IMR-90 (cell line): ENCODE measurements at regions not wholly inside any gene's neighbourhood (a gene's known extent, or its start where the extent isn't known, plus 50 kb on each side); places are given as distances from the start of the nearest gene placed in this dataset.

Experiments used
- ATAC-seq: fragments of 200-7000 bp; cut with Tn5 transposase; 2 replicates; pipeline ENCODE4 v1.9.1; 2020; ENCODE audit warnings: low read depth, mild to moderate bottlenecking, moderate library complexity
- BruUV-seq: library from RNA; stranded (reverse); fragments of 400-500 nt; replicated peaks from 2 replicates; lab custom pipeline; 2021; lab: Mats Ljungman, UMichigan
- CTCF ChIA-PET: fragments of 300-600 bp; formaldehyde crosslinking; extraction: SDS; loops from one replicate; lab custom pipeline; 2021; ENCODE audit warnings: antibody characterized with exemption; lab: Yijun Ruan, JAX
- POLR2A ChIA-PET: fragments of 300-600 bp; sonication (Branson Sonifier 250); formaldehyde crosslinking; loops from one replicate; lab custom pipeline; 2022; ENCODE audit warnings: antibody characterized with exemption; ENCODE audit not compliant: unreplicated experiment; lab: Charles Lee
- DNase-seq: peaks from one replicate; pipeline ENCODE4 v3.0.0; 2013
- H2AFZ ChIP-seq: replicated peaks from 2 replicates; pipeline ENCODE3; 2013; ENCODE audit warnings: low read length, mild to moderate bottlenecking; ENCODE audit not compliant: poor library complexity
- H2AK5ac ChIP-seq: 2 replicates; pipeline ENCODE4 v1.6.1; 2013; ENCODE audit warnings: low read depth, low read length, inconsistent platforms
- H2AK9ac ChIP-seq: replicated peaks from 2 replicates; pipeline ENCODE3; 2013; ENCODE audit warnings: mild to moderate bottlenecking, low read depth, low read length, moderate library complexity; ENCODE audit not compliant: poor library complexity
- H2BK120ac ChIP-seq: 2 replicates; pipeline ENCODE4 v1.6.1; 2013; ENCODE audit warnings: low read depth, low read length, inconsistent platforms
- H2BK15ac ChIP-seq: 3 replicates; pipeline ENCODE4 v1.6.1; 2013; ENCODE audit warnings: low read depth, low read length, inconsistent platforms
- H2BK20ac ChIP-seq: 2 replicates; pipeline ENCODE4 v1.6.1; 2013; ENCODE audit warnings: low read depth, mild to moderate bottlenecking, inconsistent platforms, low read length, moderate library complexity
- H2BK5ac ChIP-seq: 2 replicates; pipeline ENCODE4 v1.6.1; 2013; ENCODE audit warnings: mild to moderate bottlenecking, low read depth, low read length, inconsistent platforms; ENCODE audit not compliant: poor library complexity, severe bottlenecking
- H3K14ac ChIP-seq: replicated peaks from 2 replicates; pipeline ENCODE4 v1.6.1; 2013; ENCODE audit warnings: low read depth, low read length, inconsistent platforms
- H3K18ac ChIP-seq: 2 replicates; pipeline ENCODE4 v1.6.1; 2013; ENCODE audit warnings: low read depth, low read length, control low read depth
- H3K23ac ChIP-seq: 2 replicates; pipeline ENCODE4 v1.6.1; 2013; ENCODE audit warnings: low read depth, low read length, inconsistent platforms
- H3K27ac ChIP-seq: 2 replicates; pipeline ENCODE4 v1.5.1; 2013; ENCODE audit warnings: mild to moderate bottlenecking, control low read depth, low read length; ENCODE audit not compliant: insufficient read depth
- H3K27me3 ChIP-seq: 2 replicates; pipeline ENCODE4 v1.6.1; 2013; ENCODE audit warnings: low read length; ENCODE audit not compliant: control insufficient read depth, insufficient read depth
- H3K36me3 ChIP-seq: 2 replicates; pipeline ENCODE4 v1.6.1; 2013; ENCODE audit warnings: low read length, mixed read lengths; ENCODE audit not compliant: control insufficient read depth, insufficient read depth
- H3K4ac ChIP-seq: 2 replicates; pipeline ENCODE4 v1.6.1; 2013; ENCODE audit warnings: low read depth, low read length, inconsistent platforms
- H3K4me1 ChIP-seq: 2 replicates; pipeline ENCODE4 v1.6.1; 2013; ENCODE audit warnings: low read length, mixed read lengths; ENCODE audit not compliant: control insufficient read depth, insufficient read depth
- H3K4me2 ChIP-seq: 2 replicates; pipeline ENCODE4 v1.6.1; 2013; ENCODE audit warnings: low read depth, mild to moderate bottlenecking, control low read depth, low read length, moderate library complexity
- H3K4me3 ChIP-seq: 2 replicates; pipeline ENCODE4 v1.5.1; 2013; ENCODE audit warnings: low read depth, mild to moderate bottlenecking, control low read depth, low read length, moderate library complexity; ENCODE audit not compliant: insufficient read depth
- H3K56ac ChIP-seq: 2 replicates; pipeline ENCODE4 v1.6.1; 2013; ENCODE audit warnings: low read length, inconsistent platforms; ENCODE audit not compliant: insufficient read depth; ENCODE audit errors: extremely low read depth
- H3K79me1 ChIP-seq, 2 experiments: 2 replicates each; pipeline ENCODE4 v1.6.1; 2013; ENCODE audit warnings: low read length in 2 of 2, inconsistent platforms in 1 of 2, low read depth in 1 of 2
- H3K9ac ChIP-seq: 2 replicates; pipeline ENCODE4 v1.6.1; 2013; ENCODE audit warnings: low read depth, low read length, control low read depth
- H3K9me1 ChIP-seq: 2 replicates; pipeline ENCODE4 v1.6.1; 2013; ENCODE audit warnings: low read length, inconsistent platforms; ENCODE audit not compliant: insufficient read depth
- H3K9me3 ChIP-seq: 2 replicates; pipeline ENCODE4 v1.6.1; 2013; ENCODE audit warnings: low read length; ENCODE audit not compliant: control insufficient read depth, insufficient read depth
- H4K20me1 ChIP-seq: 2 replicates; pipeline ENCODE4 v1.6.1; 2013; ENCODE audit warnings: low read length, inconsistent platforms; ENCODE audit not compliant: insufficient read depth
- H4K5ac ChIP-seq: 2 replicates; pipeline ENCODE4 v1.6.1; 2013; ENCODE audit warnings: mild to moderate bottlenecking, low read depth, low read length, control low read depth
- H4K8ac ChIP-seq, 2 experiments: 2 replicates each; pipeline ENCODE4 v1.6.1; 2013; ENCODE audit warnings: low read depth in 2 of 2, low read length in 2 of 2, control low read depth in 1 of 2, inconsistent platforms in 1 of 2
- H4K91ac ChIP-seq: 2 replicates; pipeline ENCODE4 v1.6.1; 2013; ENCODE audit warnings: low read depth, low read length, inconsistent platforms; ENCODE audit not compliant: insufficient read depth
- MAFK ChIP-seq: IDR thresholded peaks from 2 replicates; pipeline ENCODE4 v1.6.1; 2012; ENCODE audit warnings: low read depth, low read length, improper control_type of control experiment
- MAZ ChIP-seq: IDR thresholded peaks from 2 replicates; pipeline ENCODE4 v1.6.1; 2012; ENCODE audit warnings: low read depth, mild to moderate bottlenecking, low read length, improper control_type of control experiment, moderate library complexity, borderline replicate concordance
- WGBS, 2 experiments: methylation state at CpG; one replicate each; pipeline versions ENCODE4 v1.1.5 to v1.1.7; 2013; ENCODE audit warnings: missing lambda C conversion rate in 2 of 2; ENCODE audit not compliant: insufficient read length in 1 of 2; ENCODE audit errors: extremely low coverage in 2 of 2; 5-methylcytosine and 5-hydroxymethylcytosine counted together
- dilution Hi-C: fragments of 300-500 bp; cut with HindIII; formaldehyde crosslinking; loops from one replicate; pipeline ENCODE4 v1.14.3; 2018; ENCODE audit warnings: low sequenced_read_pairs; ENCODE audit not compliant: unreplicated experiment
- in situ Hi-C: fragments of 300-500 bp; cut with MboI; formaldehyde crosslinking; loops from 3 replicates; pipeline ENCODE4 v1.14.3; 2019; ENCODE audit warnings: low sequenced_read_pairs, inconsistent platforms, mixed read lengths
- intact Hi-C: fragments of 100-400 bp; cut with micrococcal nuclease; formaldehyde crosslinking; loops from 2 replicates; pipeline ENCODE4 v1.10.0; 2022

- no peak overlapping the region for H4K5ac ChIP-seq
- H3K79me1 ChIP-seq = no peaks in the 10 kb centered on the region
- intact Hi-C loops = no loop called here
- no peak for ATAC-seq
- no peaks in the 10 kb centered on the region for H3K9me1 ChIP-seq
- no peak overlapping the region for H3K23ac ChIP-seq
- H2BK5ac ChIP-seq = no peak overlapping the region
- H2AFZ ChIP-seq = no peak overlapping the region
- WGBS, 2 experiments = 100% methylated on average over 1 of the region's 7 CpGs; no CpG with 5 or more reads in 1 of the 2 experiments
- dilution Hi-C loops = no loop called here
- no peak overlapping the region for H3K56ac ChIP-seq
- H3K4ac ChIP-seq = no peak overlapping the region
- H3K27me3 ChIP-seq = no peaks in the 10 kb centered on the region
- no peak for DNase-seq
- no TSS peak for BruUV-seq
- no peak overlapping the region for H2BK15ac ChIP-seq
- H3K9me3 ChIP-seq = 0 out of 2 replicates have a peak, but pooled peaks cover 1% of the 10 kb centered on the region
- in situ Hi-C loops = no loop called here
- H2BK120ac ChIP-seq = no peak overlapping the region
- TF ChIP-seq MAZ (no peak), MAFK (no peak)
- no peak overlapping the region for H3K27ac ChIP-seq
- no peak overlapping the region for H2AK5ac ChIP-seq
- H4K91ac ChIP-seq = no peak overlapping the region
- POLR2A ChIA-PET = no interaction called here
- CTCF ChIA-PET = no interaction called here
- H3K4me2 ChIP-seq = no peak overlapping the region
- H2BK20ac ChIP-seq = no peak overlapping the region
- H3K14ac ChIP-seq = no peak overlapping the region
- no peak overlapping the region for H3K4me3 ChIP-seq
- no peak overlapping the region for H4K8ac ChIP-seq
- no peaks in the 10 kb centered on the region for H3K36me3 ChIP-seq
- no peak overlapping the region for H2AK9ac ChIP-seq
- no peak overlapping the region for H3K9ac ChIP-seq
- H3K18ac ChIP-seq = no peak overlapping the region
- H4K20me1 ChIP-seq = no peaks in the 10 kb centered on the region
- H3K4me1 ChIP-seq = no peaks in the 10 kb centered on the region
These were observed 520.4 kb upstream of the FLRT2 start for GRCh38 chr14:85009506-85009905.
